Breast epithelium (tissue), 3 donors: ENCODE measurements at regions not wholly inside any gene's neighbourhood (a gene's known extent, or its start where the extent isn't known, plus 50 kb on each side); places are given as distances from the start of the nearest gene placed in this dataset.

Source experiments
- POLR2A ChIP-seq: fragments of 450-650 bp; IDR thresholded peaks from one replicate; pipeline ENCODE4 v1.6.1; 2016; ENCODE audit warnings: antibody characterized with exemption, mild to moderate bottlenecking, moderate library complexity
- POLR2AphosphoS5 ChIP-seq, 3 donors: sonication (generic); formaldehyde crosslinking; IDR thresholded peaks; one replicate each; pipeline ENCODE4 v1.6.1; 2017; ENCODE audit warnings: antibody characterized with exemption in 3 of 3
- TF ChIP-seq, protein P1 (sequence below), 3 donors: fragments of 450-650 bp; IDR thresholded peaks; one replicate each; pipeline ENCODE4 v1.5.1; 2016 to 2017; ENCODE audit warnings: antibody characterized with exemption in 3 of 3, mild to moderate bottlenecking in 3 of 3, moderate library complexity in 3 of 3

DNA sequence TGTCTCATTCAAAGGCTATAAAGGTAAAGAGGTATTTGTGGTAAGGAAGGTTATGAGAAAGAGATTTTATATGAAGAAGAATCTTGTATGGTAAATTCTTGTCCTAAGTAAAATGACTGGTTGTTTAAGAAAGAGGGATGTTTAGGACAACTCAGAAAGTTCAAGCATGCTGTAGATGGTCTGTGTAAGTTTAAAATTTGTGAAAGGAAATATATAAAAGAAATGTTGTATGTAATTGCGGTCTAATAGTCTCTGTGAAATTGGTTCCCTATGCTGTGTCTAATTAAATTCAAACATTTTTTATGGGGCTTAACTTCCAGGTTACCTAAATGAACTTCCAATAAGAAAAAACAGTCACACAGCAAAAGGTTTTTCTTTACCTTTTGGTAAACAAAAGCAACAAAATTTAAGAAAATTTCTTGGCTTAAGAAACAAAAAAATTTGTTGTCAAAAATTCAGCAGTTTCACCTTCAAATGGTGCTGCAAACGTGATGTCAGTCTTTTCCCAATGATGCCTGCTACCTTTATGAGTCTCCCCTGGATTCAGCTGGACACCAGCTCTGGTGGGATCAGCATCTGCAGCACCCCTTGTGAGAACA lies 83.0 kb upstream of the FCN1 start:
- TF ChIP-seq, protein P1, sequence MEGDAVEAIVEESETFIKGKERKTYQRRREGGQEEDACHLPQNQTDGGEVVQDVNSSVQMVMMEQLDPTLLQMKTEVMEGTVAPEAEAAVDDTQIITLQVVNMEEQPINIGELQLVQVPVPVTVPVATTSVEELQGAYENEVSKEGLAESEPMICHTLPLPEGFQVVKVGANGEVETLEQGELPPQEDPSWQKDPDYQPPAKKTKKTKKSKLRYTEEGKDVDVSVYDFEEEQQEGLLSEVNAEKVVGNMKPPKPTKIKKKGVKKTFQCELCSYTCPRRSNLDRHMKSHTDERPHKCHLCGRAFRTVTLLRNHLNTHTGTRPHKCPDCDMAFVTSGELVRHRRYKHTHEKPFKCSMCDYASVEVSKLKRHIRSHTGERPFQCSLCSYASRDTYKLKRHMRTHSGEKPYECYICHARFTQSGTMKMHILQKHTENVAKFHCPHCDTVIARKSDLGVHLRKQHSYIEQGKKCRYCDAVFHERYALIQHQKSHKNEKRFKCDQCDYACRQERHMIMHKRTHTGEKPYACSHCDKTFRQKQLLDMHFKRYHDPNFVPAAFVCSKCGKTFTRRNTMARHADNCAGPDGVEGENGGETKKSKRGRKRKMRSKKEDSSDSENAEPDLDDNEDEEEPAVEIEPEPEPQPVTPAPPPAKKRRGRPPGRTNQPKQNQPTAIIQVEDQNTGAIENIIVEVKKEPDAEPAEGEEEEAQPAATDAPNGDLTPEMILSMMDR (IDR thresholded peaks at IDR 0.05), result no peak
- TF ChIP-seq POLR2A (no peak), POLR2AphosphoS5 (IDR thresholded peaks at IDR 0.05) (no peak)
